Adipose tissue (tissue), 3 donors: ENCODE measurements at regions not wholly inside any gene's neighbourhood (a gene's known extent, or its start where the extent isn't known, plus 50 kb on each side); places are given as distances from the start of the nearest gene placed in this dataset.

Source experiments
- H3K27ac ChIP-seq: one replicate; pipeline ENCODE4 v1.5.1; 2013; ENCODE audit warnings: low read depth, low read length
- WGBS, 3 donors: extraction: QIAGEN DNeasy Blood & Tissue Kit; methylation state at CpG; one replicate each; pipeline ENCODE4 v1.1.7; 2013; 5-methylcytosine and 5-hydroxymethylcytosine counted together
- donor health status: healthy with polysubstance abuse.
- donor health status: Bipolar disorder and iron deficiency.
- donor health status: healthy.

DNA sequence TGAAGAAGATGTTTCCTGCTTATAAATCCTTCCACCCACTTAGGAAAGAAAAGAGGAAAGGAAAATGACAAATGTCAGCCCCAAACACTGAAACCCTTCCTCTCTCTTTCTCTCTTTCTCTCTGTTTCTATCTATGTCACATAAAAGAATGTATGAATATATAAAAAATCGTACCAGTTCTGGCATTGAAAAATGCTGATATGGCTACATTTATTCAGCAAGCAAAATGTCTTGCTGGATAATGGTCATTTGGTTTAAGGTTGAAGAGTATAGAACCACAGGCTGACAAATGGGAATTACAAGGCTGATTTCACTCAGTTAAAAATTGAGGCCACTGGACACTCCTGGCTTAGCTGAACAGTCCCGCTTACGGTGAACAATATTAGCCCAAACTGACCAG, 335.9 kb downstream of the PARP8 start:
- WGBS, 3 donors: 73 to 88% (median 85%) methylated on average over 3 of the region's 3 CpGs

GRCh38 chr5:51013036-51013435, 346.6 kb downstream of the PARP8 start:
- 46 to 91% (median 90%) methylated on average over 2 of the region's 2 CpGs for WGBS, 3 donors
- no peak overlapping the region for H3K27ac ChIP-seq

More for the DNA sequence above, 335.9 kb downstream of the PARP8 start:
- H3K27ac ChIP-seq: no peak overlapping the region

- WGBS, 3 donors: 82 to 96% (median 96%) methylated on average over 2 of the region's 2 CpGs
- no peak overlapping the region for H3K27ac ChIP-seq
Observed at GRCh38 chr5:51018423-51018822, 352.0 kb downstream of the PARP8 start.

- H3K27ac ChIP-seq: no peak overlapping the region
Observed at GRCh38 chr5:51024263-51024662, 357.8 kb downstream of the PARP8 start.

GRCh38 chr5:51027271-51027670, 356.0 kb upstream of the ISL1 start:
- 23 to 36% (median 36%) methylated on average over 1 of the region's 1 CpG for WGBS, 3 donors
- no peak overlapping the region for H3K27ac ChIP-seq

GRCh38 chr5:51028394-51028793, 354.9 kb upstream of the ISL1 start:
- WGBS, 3 donors: 43 to 53% (median 52%) methylated on average over 1 of the region's 1 CpG
- no peak overlapping the region for H3K27ac ChIP-seq

- 41 to 83% (median 74%) methylated on average over 4 of the region's 4 CpGs for WGBS, 3 donors
- no peak overlapping the region for H3K27ac ChIP-seq
Observed at GRCh38 chr5:51033215-51033614, 350.0 kb upstream of the ISL1 start.

GRCh38 chr5:51034222-51034901, 348.9 kb upstream of the ISL1 start:
- no peak overlapping the region for H3K27ac ChIP-seq
- WGBS, 3 donors: 43 to 96% (median 95%) methylated on average over 1 of the region's 1 CpG

DNA sequence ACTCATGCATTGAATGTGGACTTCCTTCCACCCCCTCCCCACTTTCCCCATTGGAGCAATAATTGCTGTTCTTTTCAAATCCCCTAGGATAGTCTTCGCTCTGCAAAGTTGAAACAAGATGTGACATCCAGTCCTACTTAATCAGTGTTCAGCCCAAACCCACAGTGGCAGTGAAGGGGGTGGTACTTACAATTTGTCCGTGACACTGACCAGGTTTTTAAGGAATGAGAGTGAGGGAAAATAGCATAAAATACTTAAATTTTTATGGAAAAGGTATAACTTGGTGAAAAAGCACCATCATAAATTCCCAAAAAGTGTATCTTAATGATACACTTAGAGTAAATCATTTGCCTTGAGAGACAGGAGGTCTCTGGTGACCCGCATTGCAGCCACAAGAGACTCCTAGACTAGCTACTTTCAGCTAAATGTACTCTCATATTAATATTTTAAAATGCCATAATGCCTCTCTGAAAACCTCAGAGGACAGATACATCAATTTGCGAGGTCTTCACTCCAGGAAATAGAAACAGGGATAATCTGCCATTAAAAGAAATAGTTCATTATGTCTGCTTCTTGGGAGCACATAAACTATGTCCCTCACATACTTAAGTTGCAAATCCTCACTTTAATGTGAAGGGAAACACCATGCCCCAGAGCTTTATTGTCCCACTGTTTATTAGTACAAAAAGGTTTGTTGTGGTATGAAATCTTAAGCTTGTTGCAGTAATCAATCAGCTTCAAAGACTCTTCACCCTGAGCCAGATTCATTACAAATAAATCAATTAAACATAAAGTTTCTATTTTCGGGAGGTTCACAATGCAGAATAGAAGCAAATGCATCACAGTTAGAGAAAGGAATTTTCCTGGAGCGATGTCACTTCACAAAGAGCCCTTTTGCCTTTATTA, 343.6 kb upstream of the ISL1 start:
- 58 to 73% (median 64%) methylated on average over 6 of the region's 6 CpGs for WGBS, 3 donors
- no peak overlapping the region for H3K27ac ChIP-seq

GRCh38 chr5:51043745-51044144, 339.5 kb upstream of the ISL1 start:
- no peak overlapping the region for H3K27ac ChIP-seq
- 72 to 84% (median 78%) methylated on average over 5 of the region's 5 CpGs for WGBS, 3 donors

DNA sequence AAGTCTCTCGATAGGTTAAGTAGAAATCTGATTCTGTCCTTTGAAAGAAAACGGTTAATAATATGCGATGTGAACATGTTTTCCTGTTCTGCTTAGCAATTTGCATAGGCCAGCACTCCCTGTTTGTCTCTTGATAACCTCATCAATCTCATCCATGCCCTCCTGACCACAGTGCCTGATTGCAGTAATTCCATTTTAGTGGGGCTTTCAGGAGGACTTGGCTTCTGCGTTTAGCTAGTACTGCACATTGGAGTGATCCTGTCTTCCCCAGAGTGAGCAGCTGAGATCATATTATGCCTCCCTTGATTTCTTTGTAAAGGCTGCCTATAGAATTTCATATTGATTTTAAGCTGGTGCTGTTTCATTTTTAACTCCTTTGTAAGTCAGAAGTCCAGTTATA, 335.9 kb upstream of the ISL1 start:
- WGBS, 3 donors: 34 to 67% (median 61%) methylated on average over 4 of the region's 4 CpGs
- no peak overlapping the region for H3K27ac ChIP-seq

DNA sequence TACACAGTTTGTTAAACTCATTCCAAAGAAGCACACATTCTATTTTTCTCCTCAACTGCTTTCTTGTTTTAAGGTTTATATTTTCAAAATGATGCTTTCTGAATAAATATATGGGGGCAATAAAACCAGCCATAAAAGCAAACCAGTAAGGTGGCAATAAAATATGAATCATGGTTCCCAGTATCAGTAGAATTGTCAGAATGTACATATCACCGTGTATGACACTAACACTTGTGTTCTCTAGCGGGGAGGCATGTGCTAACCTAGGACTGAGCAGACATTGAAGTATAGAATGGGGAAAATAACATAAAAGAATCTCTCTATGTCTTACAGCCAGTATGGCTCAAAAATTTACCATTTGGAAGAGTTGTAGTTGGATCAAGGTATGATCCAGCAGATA, 329.9 kb upstream of the ISL1 start:
- WGBS, 3 donors: 70 to 94% (median 93%) methylated on average over 2 of the region's 2 CpGs
- no peak overlapping the region for H3K27ac ChIP-seq

GRCh38 chr5:51060953-51061352, 322.3 kb upstream of the ISL1 start:
- WGBS, 3 donors: 46 to 73% (median 70%) methylated on average over 5 of the region's 5 CpGs
- no peak overlapping the region for H3K27ac ChIP-seq

GRCh38 chr5:51072937-51073336, 310.3 kb upstream of the ISL1 start:
- no peak overlapping the region for H3K27ac ChIP-seq
- 73 to 90% (median 89%) methylated on average over 5 of the region's 5 CpGs for WGBS, 3 donors

GRCh38 chr5:51082741-51083140, 300.5 kb upstream of the ISL1 start:
- no peak overlapping the region for H3K27ac ChIP-seq
- WGBS, 3 donors: 20 to 73% (median 57%) methylated on average over 1 of the region's 1 CpG

GRCh38 chr5:51091816-51092215, 291.4 kb upstream of the ISL1 start:
- WGBS, 3 donors: 62 to 91% (median 89%) methylated on average over 2 of the region's 2 CpGs
- H3K27ac ChIP-seq: no peak overlapping the region

DNA sequence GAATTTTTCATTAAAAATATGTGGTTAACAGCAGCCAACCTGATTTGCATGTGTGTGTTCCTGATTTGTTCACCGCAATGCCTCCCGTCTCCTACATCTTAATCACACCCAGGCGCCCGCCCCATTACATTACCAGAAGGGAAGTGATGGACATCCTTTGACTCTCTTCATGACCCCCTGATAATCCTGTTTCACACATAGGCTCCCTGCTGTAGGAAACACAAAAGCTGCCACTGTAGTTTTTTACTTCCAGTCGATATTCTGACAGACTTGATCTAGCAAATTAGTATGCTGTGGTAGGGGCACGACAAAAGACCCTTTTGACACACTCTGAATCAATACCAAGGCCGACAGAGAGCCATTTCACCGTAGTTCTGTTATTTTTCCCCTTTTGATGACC, 287.8 kb upstream of the ISL1 start:
- no peak overlapping the region for H3K27ac ChIP-seq
- WGBS, 3 donors: 23 to 76% (median 69%) methylated on average over 8 of the region's 8 CpGs

GRCh38 chr5:51096859-51097258, 286.4 kb upstream of the ISL1 start:
- 57 to 79% (median 75%) methylated on average over 3 of the region's 3 CpGs for WGBS, 3 donors
- H3K27ac ChIP-seq: no peak overlapping the region

DNA sequence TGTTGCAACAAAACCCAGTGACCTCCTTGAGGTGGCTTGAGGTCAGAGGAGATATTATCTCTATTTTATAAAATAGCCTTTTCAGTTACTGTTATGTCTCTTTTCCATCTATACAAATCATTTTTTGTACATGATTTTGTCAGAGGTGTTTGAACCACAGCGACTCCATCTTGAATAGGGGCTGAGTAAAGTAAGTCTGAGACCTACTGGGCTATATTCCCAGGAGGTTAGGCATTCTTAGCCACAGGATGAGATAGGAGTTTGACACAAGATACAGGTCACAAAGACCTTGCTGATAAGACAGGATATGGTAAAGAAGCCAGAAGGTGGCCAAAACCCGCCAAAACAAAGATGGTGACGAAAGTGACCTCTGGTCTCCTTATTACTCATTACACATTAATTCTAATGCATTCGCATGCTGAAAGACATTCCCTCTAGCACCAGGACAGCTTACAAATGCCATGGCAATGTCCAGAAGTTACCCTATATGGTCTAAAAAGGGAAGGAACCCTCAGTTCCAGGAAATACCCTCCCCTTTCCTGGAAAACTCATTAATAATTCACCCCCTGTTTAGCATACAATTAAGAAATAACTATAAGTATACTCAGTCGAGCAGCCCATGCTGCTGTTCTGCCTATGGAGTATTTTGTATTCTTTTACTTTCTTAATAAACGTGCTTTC, 283.9 kb upstream of the ISL1 start:
- no peak overlapping the region for H3K27ac ChIP-seq
- 60 to 73% (median 73%) methylated on average over 6 of the region's 6 CpGs for WGBS, 3 donors
